Suprapubic skin (tissue), 4 donors: ENCODE measurements at regions not wholly inside any gene's neighbourhood (a gene's known extent, or its start where the extent isn't known, plus 50 kb on each side); places are given as distances from the start of the nearest gene placed in this dataset.
"Not testable (repeated sequence)": the region's sequence is repeated elsewhere in the genome, so short reads cannot be mapped to it uniquely, and the experiment has no call there.

Experiments used
- DNase-seq, 2 donors: peaks; one replicate each; pipeline ENCODE4 v3.0.0-alpha.2; 2019; ENCODE audit warnings: low spot score in 2 of 2
- H3K27ac ChIP-seq: fragments of 200-600 bp; sonication (generic); one replicate; pipeline ENCODE4 v1.5.1; 2019
- H3K27me3 ChIP-seq: fragments of 200-600 bp; sonication (generic); one replicate; pipeline ENCODE4 v1.5.1; 2019
- H3K36me3 ChIP-seq: fragments of 200-600 bp; sonication (generic); one replicate; pipeline ENCODE4 v1.5.1; 2019
- H3K4me1 ChIP-seq: fragments of 200-600 bp; sonication (generic); one replicate; pipeline ENCODE4 v1.5.1; 2019
- H3K4me3 ChIP-seq: fragments of 200-600 bp; sonication (generic); one replicate; pipeline ENCODE4 v1.5.1; 2019; ENCODE audit warnings: mild to moderate bottlenecking
- H3K9me3 ChIP-seq: fragments of 200-600 bp; sonication (generic); one replicate; pipeline ENCODE4 v1.5.1; 2019
- CTCF ChIP-seq, 2 donors: fragments of 200-600 bp in 1 of 2; fragments of 450-650 bp in 1 of 2; sonication (generic) in 1 of 2; IDR thresholded peaks; one replicate each; pipeline ENCODE4 v1.5.1; 2016 to 2019; ENCODE audit warnings: antibody characterized with exemption in 2 of 2, mild to moderate bottlenecking in 1 of 2, moderate library complexity in 1 of 2
- EP300 ChIP-seq: sonication (generic); formaldehyde crosslinking; IDR thresholded peaks from one replicate; pipeline ENCODE4 v1.6.1; 2017; ENCODE audit warnings: antibody characterized with exemption
- POLR2A ChIP-seq, 2 donors: fragments of 450-650 bp; IDR thresholded peaks; one replicate each; pipeline ENCODE4 v1.6.1; 2017; ENCODE audit warnings: antibody characterized with exemption in 2 of 2, mild to moderate bottlenecking in 2 of 2, moderate library complexity in 2 of 2
- POLR2AphosphoS5 ChIP-seq, 3 donors: sonication (generic); formaldehyde crosslinking; IDR thresholded peaks; one replicate each; pipeline ENCODE4 v1.6.1; 2017; ENCODE audit warnings: antibody characterized with exemption in 3 of 3
- WGBS: methylation state at CpG from one replicate; pipeline ENCODE4 v1.1.5; 2018; 5-methylcytosine and 5-hydroxymethylcytosine counted together

- Histone ChIP-seq H3K9me3 (peaks cover 16% of the 10 kb centered on the region), H3K4me1 (no peaks in the 10 kb centered on the region), H3K27ac (no peak overlapping the region), H3K4me3 (no peak overlapping the region), H3K27me3 (no peaks in the 10 kb centered on the region), H3K36me3 (no peaks in the 10 kb centered on the region)
- no peak for DNase-seq
- 96% methylated on average over 1 of the region's 1 CpG for WGBS
- TF ChIP-seq POLR2A (IDR thresholded peaks at IDR 0.05) (no peak), POLR2AphosphoS5 (IDR thresholded peaks at IDR 0.05) (no peak)
Measured at GRCh38 chr7:53340220-53340619, 304.8 kb downstream of the POM121L12 start.

- 30% methylated on average over 2 of the region's 2 CpGs for WGBS
- DNase-seq, result no peak
Measured at GRCh38 chr7:53350241-53350640, 314.8 kb downstream of the POM121L12 start.

GRCh38 chr7:53351681-53352080 lies 316.2 kb downstream of the POM121L12 start:
- DNase-seq, result no peak

More at GRCh38 chr7:53350241-53350640, 314.8 kb downstream of the POM121L12 start:
- Histone ChIP-seq H3K4me1 (no peaks in the 10 kb centered on the region), H3K27me3 (no peaks in the 10 kb centered on the region), H3K36me3 (no peaks in the 10 kb centered on the region), H3K9me3 (no peaks in the 10 kb centered on the region), H3K4me3 (no peak overlapping the region), H3K27ac (no peak overlapping the region)
- TF ChIP-seq POLR2AphosphoS5 (IDR thresholded peaks at IDR 0.05) (no peak), POLR2A (IDR thresholded peaks at IDR 0.05) (no peak), EP300 (no peak), CTCF (IDR thresholded peaks at IDR 0.05) (no peak)

GRCh38 chr7:53358269-53358668 lies 322.8 kb downstream of the POM121L12 start:
- H3K27me3 ChIP-seq, result no peaks in the 10 kb centered on the region
- H3K4me3 ChIP-seq, result no peak overlapping the region
- no peak for TF ChIP-seq EP300
- H3K36me3 ChIP-seq, result no peaks in the 10 kb centered on the region
- WGBS, result 73% methylated on average over 2 of the region's 2 CpGs
- no peak for DNase-seq
- no peaks in the 10 kb centered on the region for H3K9me3 ChIP-seq
- no peaks in the 10 kb centered on the region for H3K4me1 ChIP-seq
- H3K27ac ChIP-seq, result no peak overlapping the region

More at GRCh38 chr7:53351681-53352080, 316.2 kb downstream of the POM121L12 start:
- Histone ChIP-seq H3K4me1 (no peaks in the 10 kb centered on the region), H3K27ac (no peak overlapping the region), H3K4me3 (no peak overlapping the region), H3K9me3 (no peaks in the 10 kb centered on the region), H3K36me3 (no peaks in the 10 kb centered on the region), H3K27me3 (no peaks in the 10 kb centered on the region)
- no peak for TF ChIP-seq CTCF (IDR thresholded peaks at IDR 0.05)
- TF ChIP-seq POLR2AphosphoS5 (IDR thresholded peaks at IDR 0.05), result no peak
- no peak for TF ChIP-seq POLR2A (IDR thresholded peaks at IDR 0.05)
- no peak for TF ChIP-seq EP300
- WGBS, result 79% methylated on average over 2 of the region's 2 CpGs

- TF ChIP-seq EP300 (no peak), POLR2A (IDR thresholded peaks at IDR 0.05) (no peak), CTCF (IDR thresholded peaks at IDR 0.05) (no peak), POLR2AphosphoS5 (IDR thresholded peaks at IDR 0.05) (no peak)
- Histone ChIP-seq H3K36me3 (no peaks in the 10 kb centered on the region), H3K27ac (no peak overlapping the region), H3K4me3 (no peak overlapping the region), H3K4me1 (no peaks in the 10 kb centered on the region), H3K27me3 (no peaks in the 10 kb centered on the region), H3K9me3 (no peaks in the 10 kb centered on the region)
- 83% methylated on average over 3 of the region's 3 CpGs for WGBS
- no peak for DNase-seq
Measured at GRCh38 chr7:53383131-53383530, 347.7 kb downstream of the POM121L12 start.

- H3K27me3 ChIP-seq, H3K36me3 ChIP-seq, DNase-seq, H3K9me3 ChIP-seq, H3K27ac ChIP-seq, H3K4me1 ChIP-seq, H3K4me3 ChIP-seq: not testable (repeated sequence)
- WGBS, result 90% methylated on average over 2 of the region's 19 CpGs
Measured at GRCh38 chr7:53385239-53385638, 349.8 kb downstream of the POM121L12 start.

- 94% methylated on average over 8 of the region's 12 CpGs for WGBS
- Histone ChIP-seq H3K4me1 (no peaks in the 10 kb centered on the region), H3K27ac (no peak overlapping the region), H3K9me3 (no peaks in the 10 kb centered on the region), H3K4me3 (no peak overlapping the region), H3K36me3 (no peaks in the 10 kb centered on the region), H3K27me3 (no peaks in the 10 kb centered on the region)
- TF ChIP-seq POLR2A (IDR thresholded peaks at IDR 0.05) (no peak), CTCF (IDR thresholded peaks at IDR 0.05) (no peak), POLR2AphosphoS5 (IDR thresholded peaks at IDR 0.05) (no peak), EP300 (no peak)
- DNase-seq, result no peak
Measured at GRCh38 chr7:53387515-53387914, 352.1 kb downstream of the POM121L12 start.
